ENCODE measurements at regions not wholly inside any gene's neighbourhood (a gene's known extent, or its start where the extent isn't known, plus 50 kb on each side); places are given as distances from the start of the nearest gene placed in this dataset.

GRCh38 chr3:30437171-30437601 lies 169.2 kb upstream of the TGFBR2 start:
- DNase-seq, result no peak
- H3K27ac Mint-ChIP-seq (ENCODE audit: unreplicated experiment), result no peak overlapping the region
- no peak overlapping the region for H3K4me3 Mint-ChIP-seq (ENCODE audit: unreplicated experiment)

GRCh38 chr3:30438126-30438525 lies 168.3 kb upstream of the TGFBR2 start:
- Mint-ChIP-seq H3K27ac (ENCODE audit: unreplicated experiment) (no peak overlapping the region), H3K27me3 (ENCODE audit: unreplicated experiment) (no peaks in the 10 kb centered on the region)
- no peak for TF ChIP-seq CTCF (IDR thresholded peaks at IDR 0.05; ENCODE audit: partially characterized antibody, unreplicated experiment)

More at GRCh38 chr3:30437171-30437601, 169.2 kb upstream of the TGFBR2 start:
- Mint-ChIP-seq H3K4me1 (ENCODE audit: low read depth, unreplicated experiment) (peaks cover 8% of the 10 kb centered on the region), H3K27me3 (ENCODE audit: unreplicated experiment) (no peaks in the 10 kb centered on the region), H3K9me3 (ENCODE audit: unreplicated experiment) (no peaks in the 10 kb centered on the region), H3K36me3 (ENCODE audit: unreplicated experiment) (no peaks in the 10 kb centered on the region)
- TF ChIP-seq CTCF (IDR thresholded peaks at IDR 0.05; ENCODE audit: partially characterized antibody, unreplicated experiment), result no peak

GRCh38 chr3:30439451-30440053 lies 166.8 kb upstream of the TGFBR2 start:
- no peak for DNase-seq
- TF ChIP-seq CTCF (IDR thresholded peaks at IDR 0.05; ENCODE audit: partially characterized antibody, unreplicated experiment), result no peak
- Mint-ChIP-seq H3K9me3 (ENCODE audit: unreplicated experiment) (no peaks in the 10 kb centered on the region), H3K36me3 (ENCODE audit: unreplicated experiment) (no peaks in the 10 kb centered on the region), H3K27ac (ENCODE audit: unreplicated experiment) (no peak overlapping the region), H3K4me3 (ENCODE audit: unreplicated experiment) (no peak overlapping the region), H3K4me1 (ENCODE audit: low read depth, unreplicated experiment) (peaks cover 8% of the 10 kb centered on the region), H3K27me3 (ENCODE audit: unreplicated experiment) (no peaks in the 10 kb centered on the region)

More at GRCh38 chr3:30438126-30438525, 168.3 kb upstream of the TGFBR2 start:
- Mint-ChIP-seq H3K4me3 (ENCODE audit: unreplicated experiment) (no peak overlapping the region), H3K4me1 (ENCODE audit: low read depth, unreplicated experiment) (peaks cover 8% of the 10 kb centered on the region), H3K36me3 (ENCODE audit: unreplicated experiment) (no peaks in the 10 kb centered on the region), H3K9me3 (ENCODE audit: unreplicated experiment) (no peaks in the 10 kb centered on the region)
- no peak for DNase-seq

DNA sequence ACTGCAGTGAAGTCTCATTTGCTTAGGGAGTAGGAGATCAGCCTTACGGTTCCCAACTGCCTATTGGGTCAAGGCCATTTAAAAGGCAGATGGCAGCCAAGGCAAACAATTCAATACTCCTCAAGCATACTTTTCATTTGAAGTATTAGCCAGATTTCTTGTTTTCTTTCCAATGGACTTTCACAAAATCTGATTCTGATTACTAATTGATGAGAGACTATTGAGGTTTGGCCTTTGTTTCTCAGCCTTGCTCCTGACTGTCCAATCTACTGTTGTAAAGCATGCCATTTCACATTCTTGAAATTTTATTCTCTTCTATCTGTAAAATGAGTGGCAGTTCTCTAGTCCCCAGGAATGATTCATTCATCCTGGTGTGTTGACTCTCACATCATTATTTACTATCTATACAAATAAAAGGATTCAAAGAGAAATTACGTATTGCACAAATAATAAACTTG lies 166.2 kb upstream of the TGFBR2 start:
- H3K9me3 Mint-ChIP-seq (ENCODE audit: unreplicated experiment), result no peaks in the 10 kb centered on the region
- H3K4me1 Mint-ChIP-seq (ENCODE audit: low read depth, unreplicated experiment), result peaks cover 8% of the 10 kb centered on the region
- no peaks in the 10 kb centered on the region for H3K27me3 Mint-ChIP-seq (ENCODE audit: unreplicated experiment)
- H3K4me3 Mint-ChIP-seq (ENCODE audit: unreplicated experiment), result no peak overlapping the region
- no peaks in the 10 kb centered on the region for H3K36me3 Mint-ChIP-seq (ENCODE audit: unreplicated experiment)
- DNase-seq, result no peak
- H3K27ac Mint-ChIP-seq (ENCODE audit: unreplicated experiment), result no peak overlapping the region
- TF ChIP-seq CTCF (IDR thresholded peaks at IDR 0.05; ENCODE audit: partially characterized antibody, unreplicated experiment), result no peak

- Mint-ChIP-seq H3K27me3 (ENCODE audit: unreplicated experiment) (no peaks in the 10 kb centered on the region), H3K27ac (ENCODE audit: unreplicated experiment) (no peak overlapping the region), H3K36me3 (ENCODE audit: unreplicated experiment) (no peaks in the 10 kb centered on the region), H3K4me3 (ENCODE audit: unreplicated experiment) (no peak overlapping the region), H3K9me3 (ENCODE audit: unreplicated experiment) (no peaks in the 10 kb centered on the region), H3K4me1 (ENCODE audit: low read depth, unreplicated experiment) (peaks cover 8% of the 10 kb centered on the region)
- no peak for DNase-seq
- TF ChIP-seq CTCF (IDR thresholded peaks at IDR 0.05; ENCODE audit: partially characterized antibody, unreplicated experiment), result no peak
These were observed 165.5 kb upstream of the TGFBR2 start for GRCh38 chr3:30440880-30441279.
